Erythroblast (primary cell): ENCODE measurements at regions not wholly inside any gene's neighbourhood (a gene's known extent, or its start where the extent isn't known, plus 50 kb on each side); places are given as distances from the start of the nearest gene placed in this dataset.
"Not testable (repeated sequence)": the region's sequence is repeated elsewhere in the genome, so short reads cannot be mapped to it uniquely, and the experiment has no call there.

Source experiments
- DNase-seq, 2 experiments: peaks; one replicate each; lab custom pipeline; 2025; lab: John Stamatoyannopoulos, UW
- GATA1 ChIP-seq: IDR thresholded peaks from 2 replicates; pipeline ENCODE4 v1.6.1; 2011; ENCODE audit warnings: low read depth, mild to moderate bottlenecking, control low read depth, low read length, moderate library complexity
- POLR2A ChIP-seq: IDR thresholded peaks from 2 replicates; pipeline ENCODE4 v1.6.1; 2011; ENCODE audit warnings: mild to moderate bottlenecking, low read length

DNA sequence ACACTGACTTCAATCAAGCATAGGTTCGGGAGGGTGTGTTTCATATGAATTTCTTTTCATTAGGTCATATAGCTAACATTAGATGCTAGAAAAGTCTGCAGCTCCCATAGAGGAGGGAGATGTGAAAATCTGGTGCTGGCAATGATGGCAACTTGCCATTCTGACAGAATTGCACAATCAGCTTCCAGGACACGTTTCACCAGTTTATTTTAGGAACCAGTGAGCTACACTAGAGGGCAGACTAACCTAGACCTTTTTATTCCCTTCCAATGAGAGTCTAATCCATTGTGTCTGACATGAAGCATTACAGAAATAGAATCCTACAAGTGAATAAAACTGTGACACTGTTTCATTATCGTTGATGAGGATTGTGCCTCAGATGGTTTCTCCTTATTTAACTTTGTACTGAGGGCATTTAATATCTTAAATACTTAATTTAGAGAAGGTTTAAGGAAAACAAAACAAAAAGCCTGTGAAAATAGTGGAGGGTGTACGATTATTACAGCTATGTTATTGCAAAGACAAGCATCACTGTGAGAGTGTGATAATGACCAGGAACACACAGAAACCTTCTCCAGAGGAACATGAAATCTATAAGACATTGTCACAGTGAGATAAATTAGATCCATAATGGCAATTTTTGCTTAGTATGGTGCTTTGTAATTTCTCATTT lies 363.3 kb upstream of the RPS23 start:
- DNase-seq, result peak; percentile 64 to 75
- TF ChIP-seq POLR2A, result no peak
- no peak for TF ChIP-seq GATA1

DNA sequence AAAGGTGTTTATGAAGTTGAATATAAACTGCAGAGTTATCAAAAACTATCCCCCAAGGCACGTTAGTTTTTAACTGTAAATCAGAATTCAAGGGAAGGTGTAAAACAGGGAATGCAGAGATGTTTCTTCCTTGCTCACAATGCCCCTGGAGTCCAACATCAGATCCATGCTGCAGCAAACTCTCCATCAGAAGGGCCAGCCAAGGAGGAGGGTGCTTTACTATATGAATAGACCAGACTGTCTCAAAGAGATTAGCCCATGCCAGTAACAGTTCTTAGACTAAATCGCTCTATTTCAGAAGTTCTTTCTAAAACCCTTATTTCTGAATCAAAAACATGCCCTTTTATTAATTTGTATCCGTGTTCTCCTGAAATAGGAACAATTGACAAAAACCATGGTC lies 362.8 kb upstream of the RPS23 start:
- TF ChIP-seq GATA1 (no peak), POLR2A (no peak)
- DNase-seq, result no peak

DNA sequence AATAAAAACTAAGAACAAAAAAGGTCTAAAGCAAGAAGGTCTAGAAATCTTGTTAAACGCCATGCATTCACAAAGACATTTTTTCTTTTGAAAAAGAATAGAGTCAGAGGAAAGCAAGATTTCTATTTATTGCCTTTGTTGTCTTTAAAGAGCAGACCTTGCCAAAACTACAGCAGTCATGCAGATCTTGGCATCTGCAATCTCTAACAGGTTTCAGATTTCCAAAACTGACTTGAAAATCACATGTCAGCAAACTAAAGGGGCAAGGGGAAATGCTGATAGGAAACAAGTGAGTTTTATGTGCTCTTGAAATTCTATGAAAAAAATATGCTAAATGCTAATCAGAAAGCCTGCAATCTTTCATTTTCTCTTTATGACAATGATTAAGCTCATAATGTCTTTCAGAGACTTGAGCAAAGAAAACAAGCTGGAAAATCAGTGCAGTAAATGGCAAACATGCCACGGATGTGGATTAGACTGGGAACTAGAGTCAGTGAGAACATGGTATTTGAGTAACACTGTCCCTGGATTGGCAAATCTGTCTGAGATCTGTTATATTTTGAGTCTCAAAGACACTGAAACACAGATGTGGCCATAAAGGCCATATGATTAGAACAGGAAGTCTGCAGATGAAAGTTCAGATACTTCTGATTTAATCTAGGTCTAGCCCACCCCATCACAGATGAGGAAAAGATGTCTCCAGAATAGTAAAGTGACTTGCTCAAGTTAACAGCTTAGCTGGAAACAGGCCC lies 361.4 kb upstream of the RPS23 start:
- TF ChIP-seq POLR2A (no peak), GATA1 (no peak)
- no peak for DNase-seq

DNA sequence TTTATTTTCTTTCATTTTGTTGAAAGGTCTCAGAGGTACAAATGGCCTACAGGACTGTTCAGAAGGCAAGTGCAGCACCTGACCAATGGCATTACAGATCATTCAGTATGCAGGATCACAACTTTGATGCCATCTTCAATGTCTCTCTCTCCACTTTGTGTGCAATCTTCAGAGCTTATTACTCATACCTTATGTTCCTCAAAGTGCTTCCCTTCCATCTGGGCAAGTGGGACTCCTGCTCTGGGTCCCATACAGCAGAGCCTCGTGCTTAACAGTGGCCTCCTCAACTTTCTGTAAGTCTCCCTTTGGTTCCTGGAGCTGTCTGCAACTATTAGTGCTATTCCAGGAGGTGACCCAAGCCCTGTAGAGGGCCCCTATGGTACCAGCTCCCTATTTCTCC lies 358.4 kb upstream of the RPS23 start:
- TF ChIP-seq POLR2A, result no peak
- TF ChIP-seq GATA1, result no peak
- DNase-seq, result no peak

DNA sequence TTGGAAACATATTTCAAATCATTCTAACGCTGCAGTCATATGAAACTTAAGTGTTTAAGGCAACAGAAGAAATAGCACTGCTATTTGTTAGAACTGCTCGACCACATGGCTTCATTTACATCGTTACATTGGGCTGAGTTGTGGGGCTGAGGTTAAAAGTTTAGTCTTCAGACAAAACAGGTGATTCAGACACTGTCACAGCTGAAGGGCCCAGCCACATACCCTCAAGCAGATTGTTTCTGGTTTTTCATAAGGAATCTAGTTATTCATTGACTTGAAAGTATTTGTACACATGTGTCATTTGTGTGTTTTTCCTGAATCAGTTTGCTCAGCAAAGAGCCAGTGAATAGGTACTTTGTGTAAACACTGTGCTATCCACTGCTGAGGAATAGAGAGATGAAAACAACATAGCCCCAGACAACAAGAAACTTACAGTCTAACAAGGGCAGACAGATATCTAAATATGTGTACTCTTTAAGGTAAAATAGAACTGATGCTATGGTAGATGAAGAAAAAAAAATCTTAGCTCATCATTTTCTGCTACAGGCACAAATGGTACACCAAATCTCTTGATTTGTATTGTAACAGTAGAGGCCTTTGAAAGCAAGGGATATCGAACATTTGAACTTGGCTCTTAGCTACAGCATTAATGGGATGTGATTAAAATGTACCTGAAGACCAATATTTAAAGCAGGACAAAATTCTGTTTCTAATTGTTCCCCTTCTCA lies 357.6 kb upstream of the RPS23 start:
- TF ChIP-seq POLR2A (no peak), GATA1 (no peak)
- no peak for DNase-seq

DNA sequence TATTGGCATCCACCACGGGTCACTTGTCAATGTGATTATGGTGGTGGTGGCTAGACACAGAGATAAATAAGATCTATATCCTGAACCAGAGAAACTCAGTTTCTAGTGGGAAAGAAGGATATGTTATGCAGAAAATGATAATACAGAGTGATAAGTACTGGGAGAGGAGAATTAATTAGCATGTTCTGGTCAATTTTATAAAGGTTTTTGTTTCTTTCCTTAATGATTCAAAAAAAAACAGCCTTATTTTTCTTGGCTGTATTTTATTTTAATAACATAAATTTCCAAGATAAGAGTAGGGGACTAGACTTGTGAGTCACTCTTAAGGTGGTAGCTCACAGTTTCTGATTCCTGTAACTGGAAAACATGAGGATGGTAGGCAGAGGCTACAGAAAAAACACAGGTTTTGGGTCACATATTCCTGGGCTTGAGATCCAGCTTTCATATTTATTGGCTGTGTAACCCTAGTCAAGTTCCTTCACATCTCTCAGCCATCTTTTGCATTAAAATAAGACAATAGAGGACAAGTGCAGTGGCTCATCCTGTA lies 350.3 kb upstream of the RPS23 start:
- no peak for DNase-seq

DNA sequence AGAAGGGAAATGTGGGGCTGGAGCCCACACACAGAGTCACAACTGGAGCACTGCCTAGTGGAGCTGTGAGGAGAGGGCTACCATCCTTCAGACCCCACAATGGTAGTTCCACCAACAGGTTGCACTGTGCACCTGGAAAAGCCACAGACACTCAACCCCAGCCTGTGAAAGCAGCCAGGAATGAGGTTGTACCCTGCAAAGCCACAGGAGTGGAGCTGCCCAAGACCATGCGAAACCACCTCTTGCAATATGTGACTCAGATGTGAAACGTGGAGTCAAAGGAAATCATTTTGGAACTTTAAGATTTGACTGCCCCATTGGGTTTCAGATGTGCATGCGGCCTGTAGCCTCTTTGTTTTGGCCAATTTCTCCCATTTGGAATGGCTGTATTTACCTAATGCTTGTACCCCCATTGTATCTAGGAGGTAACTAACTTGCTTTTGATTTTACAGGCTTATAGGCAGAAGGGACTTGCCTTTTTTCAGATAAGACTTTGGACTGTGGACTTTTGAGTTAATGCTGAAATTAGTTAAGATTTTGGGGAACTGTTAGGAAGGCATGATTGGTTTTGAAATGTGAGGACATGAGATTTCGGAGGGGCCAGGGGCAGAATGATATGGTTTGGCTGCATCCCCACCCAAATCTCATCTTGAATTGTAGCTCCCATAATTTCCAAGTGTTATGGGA lies 348.9 kb upstream of the RPS23 start:
- not testable (repeated sequence) for DNase-seq

More for the DNA sequence above, 350.3 kb upstream of the RPS23 start:
- TF ChIP-seq GATA1 (no peak), POLR2A (no peak)

DNA sequence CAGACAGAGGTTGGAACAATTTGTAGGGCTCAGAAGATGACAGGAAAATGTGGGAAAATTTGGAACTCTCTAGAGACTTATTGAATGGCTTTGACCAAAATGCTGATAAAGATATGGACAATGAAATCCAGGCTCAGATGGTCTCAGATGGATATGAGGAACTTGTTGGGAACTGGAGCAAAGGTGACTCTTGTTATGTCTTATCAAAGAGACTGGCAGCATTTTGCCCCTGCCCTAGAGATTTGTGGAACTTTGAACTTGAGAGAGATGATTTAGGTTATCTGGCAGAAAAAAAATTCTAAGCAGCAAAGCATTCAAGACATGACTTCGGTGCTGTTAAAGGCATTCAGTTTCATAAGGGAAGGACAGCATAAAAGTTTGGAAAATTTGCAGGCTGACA lies 347.9 kb upstream of the RPS23 start:
- DNase-seq, result not testable (repeated sequence)

DNA sequence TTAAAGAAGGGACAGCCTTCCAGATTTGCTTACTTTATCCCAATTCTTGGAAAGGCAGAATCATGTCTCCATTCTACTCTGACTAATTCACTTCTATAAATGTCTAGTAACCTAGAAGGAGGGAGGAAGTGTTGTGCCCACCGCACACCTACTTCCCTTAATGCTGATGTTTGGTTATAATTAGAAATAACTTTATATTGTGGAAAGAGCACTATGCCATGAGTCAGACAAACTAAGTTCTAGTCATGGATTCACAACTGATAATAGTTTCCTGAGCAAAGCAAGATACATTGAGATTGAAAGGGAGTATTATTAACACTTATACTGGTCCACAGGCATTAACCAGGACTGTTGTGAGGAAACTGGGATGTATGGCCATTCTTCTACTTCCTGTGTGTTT lies 345.9 kb upstream of the RPS23 start:
- TF ChIP-seq GATA1 (no peak), POLR2A (no peak)
- DNase-seq, result no peak

DNA sequence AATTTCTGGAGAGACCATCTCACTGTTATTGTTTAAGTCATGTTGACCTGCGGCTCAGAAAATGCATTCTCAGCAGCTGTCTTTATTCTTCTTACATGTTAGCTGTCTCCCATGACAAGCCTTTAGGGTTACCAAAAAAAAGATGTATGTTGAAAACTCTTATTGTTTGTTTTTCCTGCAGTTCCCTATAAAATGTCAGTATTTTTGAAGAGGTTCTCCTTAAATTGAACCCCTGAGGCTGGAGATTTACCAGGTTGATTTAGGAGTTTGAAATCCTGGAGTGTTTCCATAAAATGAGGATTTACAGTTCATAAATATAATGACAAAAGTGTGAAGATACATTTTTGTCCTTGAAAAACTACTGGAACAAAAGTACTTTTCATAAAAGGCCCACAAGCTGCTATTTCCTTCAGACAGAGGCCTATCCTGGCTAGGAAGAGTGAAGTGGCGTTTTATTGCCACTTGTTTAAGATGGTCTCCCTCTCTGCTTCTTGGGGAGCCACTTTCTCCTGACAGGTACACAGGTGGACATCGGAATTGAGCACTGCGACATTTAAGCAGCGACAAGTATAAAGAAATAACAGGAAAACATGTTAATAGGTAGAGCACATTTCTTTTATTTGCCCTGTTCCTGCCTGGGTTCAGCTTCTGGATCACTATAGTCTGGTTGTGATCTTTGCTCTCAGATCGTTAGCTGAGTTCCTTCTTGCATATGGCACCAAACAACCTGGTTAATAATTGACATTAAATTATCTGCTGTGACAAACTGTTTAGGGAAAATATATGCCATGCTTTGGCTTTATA lies 344.8 kb upstream of the RPS23 start:
- DNase-seq, result no peak
- TF ChIP-seq GATA1 (no peak), POLR2A (no peak)

DNA sequence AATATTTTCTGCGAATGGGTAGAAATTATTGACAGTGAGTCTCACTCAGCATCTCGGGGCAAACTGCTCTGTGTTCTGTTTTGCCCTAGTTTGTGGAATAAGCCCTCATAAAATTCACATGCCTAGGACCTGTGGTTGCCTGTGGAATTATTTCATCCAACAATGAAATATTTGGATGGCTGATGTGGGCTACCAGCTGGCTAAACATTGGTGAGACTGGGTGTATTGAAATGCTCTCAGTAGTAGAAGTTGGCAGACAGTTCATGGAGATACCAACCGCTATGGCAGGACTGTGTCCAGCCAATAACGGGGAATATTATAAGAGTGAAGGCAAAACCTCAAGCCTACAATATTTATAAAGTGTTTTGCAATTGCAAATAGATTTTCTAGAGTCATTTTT lies 344.1 kb upstream of the RPS23 start:
- no peak for TF ChIP-seq GATA1
- no peak for TF ChIP-seq POLR2A
- no peak for DNase-seq

DNA sequence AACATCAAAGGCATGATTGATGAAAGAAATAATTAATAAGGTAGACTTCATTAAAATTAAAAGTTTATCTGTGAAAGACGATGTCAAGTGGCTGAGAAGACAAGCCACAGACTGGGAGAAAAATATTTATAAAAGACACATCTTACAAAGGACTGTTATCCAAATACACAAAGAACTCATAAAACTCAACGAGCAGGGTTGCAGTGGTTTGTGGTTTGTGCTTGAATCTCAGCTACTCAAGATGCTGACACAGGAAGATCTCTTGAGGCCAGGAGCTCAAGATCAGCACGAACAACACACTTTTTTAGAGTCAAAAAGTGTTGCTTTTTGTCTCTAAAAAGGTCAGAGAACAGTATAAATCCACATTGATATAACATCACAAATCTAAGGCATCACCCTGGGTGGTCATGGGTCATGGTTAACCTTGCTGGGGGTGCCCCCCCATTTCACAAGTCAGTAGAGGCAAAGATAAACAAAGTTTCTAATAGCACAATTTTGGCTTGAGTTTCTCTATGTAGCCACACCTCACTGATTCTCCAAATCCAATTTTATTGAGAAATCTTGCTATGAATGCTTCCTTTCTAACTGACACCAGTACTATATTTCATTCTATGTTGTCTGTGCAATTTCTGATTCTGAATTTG lies 342.9 kb upstream of the RPS23 start:
- DNase-seq, result no peak
- TF ChIP-seq GATA1, result no peak
